ENCODE measurements at regions not wholly inside any gene's neighbourhood (a gene's known extent, or its start where the extent isn't known, plus 50 kb on each side); places are given as distances from the start of the nearest gene placed in this dataset.

- TF ChIP-seq RARB (CRISPR knock-in tag; IDR thresholded peaks at IDR 0.05) (no peak), GLIS3 (CRISPR knock-in tag; IDR thresholded peaks at IDR 0.05) (no peak), OSR1 (CRISPR knock-in tag; IDR thresholded peaks at IDR 0.05) (no peak), ZNF70 (CRISPR knock-in tag; IDR thresholded peaks at IDR 0.05) (no peak), CREB5 (CRISPR knock-in tag; IDR thresholded peaks at IDR 0.05; ENCODE audit: low read depth) (no peak), ZNF8 (CRISPR knock-in tag; IDR thresholded peaks at IDR 0.05) (no peak), ZFP3 (CRISPR knock-in tag; IDR thresholded peaks at IDR 0.05) (no peak), ZFP30 (CRISPR knock-in tag; IDR thresholded peaks at IDR 0.05) (no peak), TCF4 (CRISPR knock-in tag; IDR thresholded peaks at IDR 0.05; ENCODE audit: borderline replicate concordance) (no peak)
Observed at GRCh38 chr2:45195916-45196315, 186.7 kb upstream of the SIX2 start.
